SK-N-SH treated with all-trans-retinoic acid at 6 μM for 48 hours (cell line): ENCODE measurements at regions not wholly inside any gene's neighbourhood (a gene's known extent, or its start where the extent isn't known, plus 50 kb on each side); places are given as distances from the start of the nearest gene placed in this dataset.

ENCODE experiments used
- PPARA ChIP-seq: fragments of 250-450 bp; sonication (Bioruptor Pico); IDR thresholded peaks from 2 replicates; pipeline ENCODE4 v1.5.0; 2020; ENCODE audit warnings: mild to moderate bottlenecking, borderline replicate concordance
- TF ChIP-seq, protein P1 (sequence below): fragments of 250-450 bp; sonication (Bioruptor Pico); IDR thresholded peaks from 2 replicates; pipeline ENCODE4 v1.8.0; 2021; ENCODE audit warnings: low read depth, mild to moderate bottlenecking, moderate library complexity, borderline replicate concordance

DNA sequence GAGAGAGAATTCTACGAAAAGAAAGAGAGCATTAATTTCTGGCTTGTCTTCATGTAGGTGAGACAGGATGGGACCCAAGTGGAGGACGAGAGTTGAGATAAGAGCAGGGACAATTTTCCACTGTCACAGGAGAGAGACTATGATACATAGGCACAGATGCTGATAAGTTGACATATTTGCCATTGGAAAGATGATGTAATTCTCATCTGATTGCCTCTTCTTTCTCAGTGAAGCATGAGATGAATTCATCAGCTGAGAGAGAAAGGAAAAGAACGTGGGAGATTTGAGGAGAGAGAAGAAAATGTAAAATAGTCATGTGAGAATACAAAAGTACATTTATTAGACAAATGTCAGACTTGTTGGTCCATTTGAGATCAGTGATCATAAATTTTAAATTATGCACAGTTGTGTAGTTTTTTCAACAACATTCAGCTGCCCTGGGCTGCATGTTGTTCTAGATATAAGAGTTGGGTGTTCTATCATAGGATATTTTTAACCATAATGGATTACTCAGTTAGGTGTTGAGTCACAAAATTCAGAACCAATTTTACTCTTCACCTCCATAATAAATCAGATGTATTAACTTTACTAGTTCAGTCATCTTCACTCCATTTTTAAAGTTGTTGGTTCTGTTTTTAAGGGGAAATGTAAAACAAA is 222.9 kb downstream of the DPY19L2 start:
- TF ChIP-seq, protein P1, sequence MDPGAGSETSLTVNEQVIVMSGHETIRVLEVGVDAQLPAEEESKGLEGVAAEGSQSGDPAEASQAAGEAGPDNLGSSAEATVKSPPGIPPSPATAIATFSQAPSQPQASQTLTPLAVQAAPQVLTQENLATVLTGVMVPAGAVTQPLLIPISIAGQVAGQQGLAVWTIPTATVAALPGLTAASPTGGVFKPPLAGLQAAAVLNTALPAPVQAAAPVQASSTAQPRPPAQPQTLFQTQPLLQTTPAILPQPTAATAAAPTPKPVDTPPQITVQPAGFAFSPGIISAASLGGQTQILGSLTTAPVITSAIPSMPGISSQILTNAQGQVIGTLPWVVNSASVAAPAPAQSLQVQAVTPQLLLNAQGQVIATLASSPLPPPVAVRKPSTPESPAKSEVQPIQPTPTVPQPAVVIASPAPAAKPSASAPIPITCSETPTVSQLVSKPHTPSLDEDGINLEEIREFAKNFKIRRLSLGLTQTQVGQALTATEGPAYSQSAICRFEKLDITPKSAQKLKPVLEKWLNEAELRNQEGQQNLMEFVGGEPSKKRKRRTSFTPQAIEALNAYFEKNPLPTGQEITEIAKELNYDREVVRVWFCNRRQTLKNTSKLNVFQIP (CRISPR knock-in tag): no peak
- TF ChIP-seq PPARA (CRISPR knock-in tag): no peak
